ENCODE measurements at regions not wholly inside any gene's neighbourhood (a gene's known extent, or its start where the extent isn't known, plus 50 kb on each side); places are given as distances from the start of the nearest gene placed in this dataset.

GRCh38 chr2:212709280-212709679, 170.7 kb upstream of the ERBB4 start:
- no peak for DNase-seq (ENCODE audit: low read depth)

- no peak for DNase-seq (ENCODE audit: low read depth)
Observed at GRCh38 chr2:212708355-212708754, 169.8 kb upstream of the ERBB4 start.

- no peak for DNase-seq (ENCODE audit: low read depth)
Observed at GRCh38 chr2:212695426-212695825, 156.8 kb upstream of the ERBB4 start.

- DNase-seq (ENCODE audit: low read depth) = no peak
Observed at GRCh38 chr2:212694398-212694797, 155.8 kb upstream of the ERBB4 start.

- no peak for DNase-seq (ENCODE audit: low read depth)
Observed at GRCh38 chr2:212692466-212692865, 153.9 kb upstream of the ERBB4 start.

- peak; percentile 45 for DNase-seq (ENCODE audit: low read depth)
Observed at GRCh38 chr2:212686285-212686895, 147.8 kb upstream of the ERBB4 start.

GRCh38 chr2:212683346-212684097, 144.9 kb upstream of the ERBB4 start:
- no peak for DNase-seq (ENCODE audit: low read depth)

- DNase-seq (ENCODE audit: low read depth) = no peak
Observed at GRCh38 chr2:212682937-212683336, 144.3 kb upstream of the ERBB4 start.

GRCh38 chr2:212677466-212677865, 138.9 kb upstream of the ERBB4 start:
- no peak for DNase-seq (ENCODE audit: low read depth)

GRCh38 chr2:212672186-212672585, 133.6 kb upstream of the ERBB4 start:
- no peak for DNase-seq (ENCODE audit: low read depth)

GRCh38 chr2:212669761-212670160, 131.2 kb upstream of the ERBB4 start:
- DNase-seq (ENCODE audit: low read depth) = no peak

- no peak for DNase-seq (ENCODE audit: low read depth)
Observed at GRCh38 chr2:212667751-212668316, 129.2 kb upstream of the ERBB4 start.

GRCh38 chr2:212665948-212666347, 127.3 kb upstream of the ERBB4 start:
- no peak for DNase-seq (ENCODE audit: low read depth)

- DNase-seq (ENCODE audit: low read depth) = no peak
Observed at GRCh38 chr2:212659441-212659840, 120.8 kb upstream of the ERBB4 start.

GRCh38 chr2:212649646-212650045, 111.0 kb upstream of the ERBB4 start:
- no peak for DNase-seq (ENCODE audit: low read depth)

GRCh38 chr2:212646698-212647366, 108.2 kb upstream of the ERBB4 start:
- DNase-seq (ENCODE audit: low read depth) = no peak

- no peak for DNase-seq (ENCODE audit: low read depth)
Observed at GRCh38 chr2:212644195-212644837, 105.7 kb upstream of the ERBB4 start.

GRCh38 chr2:212640428-212640827, 101.8 kb upstream of the ERBB4 start:
- no peak for DNase-seq (ENCODE audit: low read depth)

GRCh38 chr2:212638694-212639093, 100.1 kb upstream of the ERBB4 start:
- no peak for DNase-seq (ENCODE audit: low read depth)

GRCh38 chr2:212628586-212628985, 90.0 kb upstream of the ERBB4 start:
- DNase-seq (ENCODE audit: low read depth) = no peak

GRCh38 chr2:212626371-212626918, 87.8 kb upstream of the ERBB4 start:
- DNase-seq (ENCODE audit: low read depth) = no peak

GRCh38 chr2:212619954-212620353, 81.4 kb upstream of the ERBB4 start:
- no peak for DNase-seq (ENCODE audit: low read depth)

All from forelimb muscle (tissue), 1 donor.